Stimulated activated CD8-positive, alpha-beta memory T cell treated with anti-CD3 and anti-CD28 coated beads, Interleukin-15, amount 100 ng/mL, for 48 hours (primary cell): ENCODE measurements at regions not wholly inside any gene's neighbourhood (a gene's known extent, or its start where the extent isn't known, plus 50 kb on each side); places are given as distances from the start of the nearest gene placed in this dataset.

ENCODE experiments used
- DNase-seq, 2 donors: peaks; one replicate each; pipeline ENCODE4 v3.0.0-alpha.2; 2020; ENCODE audit warnings: low read depth in 2 of 2

DNA sequence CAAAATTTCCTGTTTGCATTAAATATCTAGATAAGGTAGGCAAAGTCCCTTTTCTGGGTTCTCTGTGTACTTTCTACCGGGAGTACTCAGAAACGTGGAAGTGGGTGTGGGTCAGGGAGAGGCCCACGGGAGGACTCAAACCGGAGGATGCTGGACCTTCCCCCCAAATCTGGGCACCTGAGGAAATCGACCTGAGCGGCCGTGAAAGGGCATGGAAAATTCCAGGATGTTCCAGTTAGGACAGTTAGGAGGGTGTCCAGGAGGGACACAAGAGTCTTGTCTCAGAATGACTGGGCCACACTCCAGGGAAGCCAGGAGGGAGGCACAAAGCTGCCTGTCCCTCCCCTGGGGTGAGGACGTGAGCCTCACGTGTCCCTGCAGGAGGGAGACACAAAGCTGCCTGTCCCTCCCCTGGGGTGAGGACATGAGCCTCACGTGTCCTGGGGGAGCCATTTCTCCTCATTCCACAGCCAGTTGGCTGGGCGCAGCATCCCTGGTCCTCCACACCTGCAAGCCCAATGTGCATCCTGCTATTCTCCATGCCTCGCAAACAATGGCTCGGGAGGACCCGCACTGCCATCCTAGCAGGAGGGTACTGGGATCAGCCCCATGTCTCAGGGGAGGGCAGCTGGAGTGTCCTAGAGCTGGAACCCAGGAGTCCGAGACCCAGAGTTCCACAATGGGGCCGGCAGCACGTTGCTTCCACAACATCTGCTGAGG is 190.5 kb upstream of the PPP2R2D start:
- no peak for DNase-seq

- no peak for DNase-seq
These were observed 178.7 kb upstream of the PPP2R2D start for GRCh38 chr10:131722121-131722520.

- DNase-seq, result no peak
These were observed 178.1 kb upstream of the PPP2R2D start for GRCh38 chr10:131722525-131723264.

DNA sequence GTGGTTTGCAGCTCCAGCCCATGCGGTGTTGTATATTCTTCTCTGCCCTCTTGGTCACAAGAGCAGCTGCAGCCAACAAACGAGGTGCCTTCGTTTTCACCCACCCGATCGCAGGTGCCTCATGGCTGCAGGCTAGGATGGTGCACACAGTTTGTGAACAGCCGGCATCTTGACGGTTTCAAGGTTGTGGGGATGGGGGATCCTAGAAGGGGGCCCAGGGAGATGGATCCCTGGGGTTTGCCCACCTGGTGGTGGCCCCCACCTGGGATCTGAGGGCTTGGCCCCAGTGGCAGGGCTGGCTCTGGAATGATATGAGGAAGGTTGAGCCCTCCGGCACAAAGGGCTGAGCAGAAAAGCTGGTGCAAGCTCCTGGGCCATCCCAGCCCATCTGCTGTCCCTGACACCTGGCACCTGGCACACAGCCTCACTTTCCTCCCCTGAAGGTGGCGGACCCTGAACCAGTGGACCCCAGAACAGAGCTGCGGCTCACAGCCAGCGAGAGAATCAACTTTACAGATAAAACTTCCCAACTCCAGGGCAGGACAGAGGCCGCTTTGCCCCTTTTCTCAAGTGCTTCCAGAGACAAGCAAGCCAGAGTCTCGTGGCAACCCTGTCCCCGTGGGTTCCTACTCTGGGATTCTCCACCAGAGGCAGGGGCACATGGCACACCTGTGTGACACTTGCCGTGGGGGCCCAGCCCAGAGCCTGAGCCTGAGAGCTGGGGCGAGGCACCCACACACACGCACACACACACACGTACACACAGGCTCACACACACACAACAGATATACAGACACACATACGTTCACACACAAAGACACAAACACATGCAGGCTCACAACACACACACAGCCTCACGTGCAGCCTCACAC is 177.3 kb upstream of the PPP2R2D start:
- DNase-seq, result no peak

DNA sequence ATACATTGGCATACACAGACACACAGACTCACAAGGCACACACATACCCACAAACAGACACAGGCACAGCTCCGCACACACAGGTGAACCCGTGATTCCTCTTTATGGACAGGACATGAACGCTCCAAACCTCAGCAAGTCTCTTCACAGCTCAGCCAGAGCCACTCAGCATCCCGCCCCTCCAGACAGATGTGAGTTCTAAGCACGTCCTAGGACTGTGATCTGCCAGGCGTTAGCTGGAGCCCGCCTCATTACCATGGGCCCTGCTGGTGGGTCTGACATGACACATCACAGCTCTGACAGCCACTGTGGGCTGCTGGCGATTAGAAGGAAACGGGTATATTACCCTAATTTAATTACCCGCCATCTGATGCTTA is 176.7 kb upstream of the PPP2R2D start:
- DNase-seq, result no peak

DNA sequence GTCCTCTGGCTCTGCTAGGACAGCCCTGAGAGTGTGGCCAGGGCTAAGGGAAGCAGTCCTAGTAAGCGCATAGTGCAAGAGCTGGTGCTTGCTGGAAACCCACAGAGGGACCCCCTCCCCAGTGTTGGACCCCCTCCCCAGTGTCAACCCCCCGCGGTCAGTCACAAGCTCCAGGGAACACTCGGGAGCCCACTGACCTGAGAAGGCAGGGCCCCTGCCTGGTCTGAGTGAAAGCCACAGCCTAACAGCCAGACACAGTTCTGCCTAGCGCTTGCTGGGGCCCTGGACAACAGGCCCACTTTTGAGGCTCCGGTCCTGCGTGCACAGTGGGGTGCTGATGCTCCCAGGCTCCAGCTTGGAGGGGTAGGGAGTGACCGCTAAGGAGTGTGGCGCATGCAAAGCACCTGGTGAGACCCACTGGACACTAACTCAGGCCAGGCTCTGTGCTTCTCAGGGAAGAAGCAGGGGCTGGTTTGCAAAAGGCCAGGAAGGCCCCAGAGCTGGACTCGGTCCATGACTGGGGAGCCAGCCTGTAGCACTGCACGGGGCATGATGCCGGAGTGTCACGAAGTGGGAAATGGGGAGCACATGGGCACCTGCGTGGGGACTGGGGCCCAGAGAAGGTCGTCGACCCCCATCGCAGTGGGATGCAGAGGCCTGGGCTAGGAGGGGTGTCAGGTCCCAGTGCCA is 175.8 kb upstream of the PPP2R2D start:
- DNase-seq, result no peak

GRCh38 chr10:131725581-131726069 is 175.2 kb upstream of the PPP2R2D start:
- DNase-seq, result no peak

- DNase-seq, result no peak
These were observed 174.5 kb upstream of the PPP2R2D start for GRCh38 chr10:131726076-131726880.

GRCh38 chr10:131726967-131727366 is 173.8 kb upstream of the PPP2R2D start:
- DNase-seq, result no peak

GRCh38 chr10:131727560-131727959 is 173.2 kb upstream of the PPP2R2D start:
- no peak for DNase-seq

DNA sequence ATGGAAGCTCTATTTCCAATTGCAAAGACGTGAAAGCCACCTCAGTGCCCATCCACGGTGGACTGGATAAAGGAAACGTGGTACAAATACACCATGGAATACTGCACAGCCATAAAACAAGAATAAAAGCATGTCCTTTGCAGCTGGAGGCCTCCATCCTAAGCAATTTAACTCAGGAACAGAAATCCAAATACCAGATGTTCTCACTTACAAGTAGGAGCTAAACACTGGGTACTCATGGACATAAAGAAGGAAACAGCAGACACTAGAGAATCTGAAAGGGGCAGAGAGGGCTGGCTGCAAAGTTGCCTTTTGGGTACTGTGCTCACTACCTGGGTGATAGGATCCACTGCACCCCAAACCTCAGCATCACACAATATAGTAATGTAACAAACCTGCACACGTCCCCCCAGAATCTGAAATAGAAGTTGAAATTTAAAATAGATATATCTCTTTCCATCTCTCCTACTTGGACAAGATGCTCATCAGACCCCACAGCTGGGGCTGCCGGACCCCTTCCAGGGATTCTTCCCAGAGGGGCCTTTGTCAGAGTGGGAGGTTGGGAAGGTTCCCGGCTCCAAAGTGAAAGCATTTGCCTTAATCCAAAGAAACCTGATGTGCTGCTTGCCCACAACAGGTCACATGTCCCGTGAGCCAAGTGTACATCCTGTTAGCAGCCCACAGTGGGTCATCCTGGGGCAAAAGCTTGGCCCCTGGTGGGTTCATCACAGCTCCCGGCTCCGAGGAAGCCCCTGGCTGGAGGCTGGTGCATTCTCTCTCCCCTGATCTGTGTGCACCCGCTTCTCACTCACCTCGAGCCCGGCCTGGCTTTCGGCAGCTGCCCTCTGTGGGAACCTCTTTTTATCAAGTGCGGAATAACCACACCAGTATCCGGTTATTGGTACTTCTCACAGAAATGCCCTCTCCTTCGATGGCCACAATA is 172.3 kb upstream of the PPP2R2D start:
- no peak for DNase-seq

DNA sequence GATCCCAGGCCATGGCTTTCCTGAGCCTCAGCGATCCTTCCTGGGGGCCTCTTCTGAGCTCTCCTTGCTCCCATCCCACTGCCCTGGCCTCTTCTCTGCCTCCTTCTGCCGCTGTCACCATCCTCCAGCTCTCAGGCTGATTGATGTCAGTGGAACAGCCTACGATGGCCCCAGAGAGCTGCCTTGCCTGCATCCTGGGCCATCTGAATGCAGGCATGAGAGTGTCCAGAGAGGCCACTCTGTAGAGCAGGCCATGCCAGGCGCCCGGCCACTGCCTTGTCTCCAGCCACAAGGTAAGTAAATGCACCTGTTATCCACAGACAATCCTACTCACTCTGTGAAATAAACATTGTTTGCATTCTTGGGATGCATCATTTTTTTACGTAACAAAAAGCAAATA is 171.4 kb upstream of the PPP2R2D start:
- no peak for DNase-seq

DNA sequence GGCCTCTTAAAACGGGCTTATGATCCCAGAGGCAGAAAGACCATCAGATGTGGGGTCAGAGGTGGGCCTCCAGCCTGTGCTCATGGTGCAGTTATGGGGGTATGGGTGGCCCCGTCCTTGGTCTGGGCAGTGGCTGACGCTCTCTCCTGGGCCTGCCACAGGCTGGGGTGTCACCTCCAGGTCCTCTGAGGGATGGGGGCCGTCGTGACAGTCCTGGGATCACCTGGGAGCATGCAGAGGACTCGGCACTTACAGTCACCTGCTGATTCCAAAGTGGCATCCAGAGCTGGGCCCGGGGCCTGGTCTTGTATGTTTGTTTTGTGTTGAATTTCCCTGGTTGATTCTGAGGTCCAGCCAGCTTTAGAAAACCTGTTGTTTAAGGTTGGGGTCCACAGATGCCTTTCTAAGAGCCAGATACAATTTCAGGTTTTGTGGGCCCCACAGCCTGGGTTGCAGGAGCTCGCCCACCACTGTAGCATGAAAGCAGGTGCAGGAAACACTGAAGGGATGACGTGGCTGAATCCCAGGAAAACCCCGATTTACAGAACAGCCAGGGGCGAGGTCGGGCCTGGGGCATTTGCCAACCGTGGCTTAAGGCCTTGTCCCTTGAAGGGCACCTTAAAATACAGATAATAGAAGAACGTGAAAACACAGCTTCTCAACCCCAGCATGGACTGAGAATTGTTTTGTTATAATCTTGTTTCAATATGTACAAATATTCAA is 170.7 kb upstream of the PPP2R2D start:
- no peak for DNase-seq

- no peak for DNase-seq
These were observed 169.9 kb upstream of the PPP2R2D start for GRCh38 chr10:131730771-131731497.

GRCh38 chr10:131731780-131732630 is 168.8 kb upstream of the PPP2R2D start:
- DNase-seq, result no peak

- no peak for DNase-seq
These were observed 168.1 kb upstream of the PPP2R2D start for GRCh38 chr10:131732631-131733127.

- DNase-seq, result no peak
These were observed 167.2 kb upstream of the PPP2R2D start for GRCh38 chr10:131733596-131733995.
